IPS-18a (cell line): ENCODE measurements at regions not wholly inside any gene's neighbourhood (a gene's known extent, or its start where the extent isn't known, plus 50 kb on each side); places are given as distances from the start of the nearest gene placed in this dataset.
A peak's percentile ranks its signal among the peaks of the same experiment; 100 is the strongest.

Source experiments
- H3K27ac ChIP-seq: one replicate; pipeline ENCODE4 v1.5.1; 2013; ENCODE audit warnings: low read length
- H3K27me3 ChIP-seq: one replicate; pipeline ENCODE4 v1.6.1; 2013; ENCODE audit warnings: mild to moderate bottlenecking, low read length; ENCODE audit not compliant: control insufficient read depth, insufficient read depth
- H3K36me3 ChIP-seq: one replicate; pipeline ENCODE4 v1.6.1; 2013; ENCODE audit warnings: low read depth, low read length; ENCODE audit not compliant: control insufficient read depth
- H3K4me1 ChIP-seq: one replicate; pipeline ENCODE4 v1.6.1; 2013; ENCODE audit warnings: low read depth, low read length; ENCODE audit not compliant: control insufficient read depth
- H3K4me3 ChIP-seq: one replicate; pipeline ENCODE4 v1.5.1; 2013; ENCODE audit warnings: low read length
- H3K9ac ChIP-seq: one replicate; pipeline ENCODE4 v1.6.1; 2013; ENCODE audit warnings: mild to moderate bottlenecking, low read length, moderate library complexity
- H3K9me3 ChIP-seq: one replicate; pipeline ENCODE4 v1.6.1; 2013; ENCODE audit warnings: low read depth, low read length; ENCODE audit not compliant: control insufficient read depth

DNA sequence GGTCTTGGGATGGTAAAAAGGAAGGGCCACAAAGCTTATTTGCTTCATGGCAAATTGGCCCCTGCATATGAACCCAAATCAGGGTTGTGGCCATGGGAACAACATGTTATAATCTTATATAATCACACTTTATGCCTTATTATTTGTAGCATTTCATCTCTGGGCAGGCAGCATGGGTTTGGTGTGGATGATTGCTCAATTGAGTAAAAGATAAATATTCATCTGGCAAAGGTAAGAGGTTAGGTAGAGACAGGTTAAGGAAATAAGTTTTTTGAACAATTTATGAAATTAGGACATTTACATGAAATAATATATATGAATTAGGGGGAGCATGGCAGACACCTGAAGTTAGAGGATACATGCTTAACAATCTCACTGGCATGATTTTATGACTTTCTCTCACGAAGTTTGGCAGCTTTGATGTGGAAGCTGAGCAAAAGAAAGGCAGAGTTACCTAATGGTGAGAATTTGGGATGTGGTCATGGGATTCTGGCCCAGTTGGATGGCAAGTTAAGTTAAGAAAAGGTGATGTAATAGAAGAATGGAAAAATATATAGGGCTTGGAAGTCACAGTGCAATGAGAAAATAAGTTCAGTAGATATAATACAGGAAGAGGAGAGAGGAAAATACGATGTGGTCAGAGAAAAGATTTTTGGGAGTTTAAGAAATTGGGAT is 88.1 kb upstream of the FAM3C start:
- no peaks in the 10 kb centered on the region for H3K9me3 ChIP-seq
- no peak overlapping the region for H3K4me3 ChIP-seq
- no peak overlapping the region for H3K9ac ChIP-seq
- no peaks in the 10 kb centered on the region for H3K27me3 ChIP-seq
- H3K36me3 ChIP-seq, result no peaks in the 10 kb centered on the region
- no peak overlapping the region for H3K27ac ChIP-seq
- H3K4me1 ChIP-seq, result peaks cover 28% of the 10 kb centered on the region

DNA sequence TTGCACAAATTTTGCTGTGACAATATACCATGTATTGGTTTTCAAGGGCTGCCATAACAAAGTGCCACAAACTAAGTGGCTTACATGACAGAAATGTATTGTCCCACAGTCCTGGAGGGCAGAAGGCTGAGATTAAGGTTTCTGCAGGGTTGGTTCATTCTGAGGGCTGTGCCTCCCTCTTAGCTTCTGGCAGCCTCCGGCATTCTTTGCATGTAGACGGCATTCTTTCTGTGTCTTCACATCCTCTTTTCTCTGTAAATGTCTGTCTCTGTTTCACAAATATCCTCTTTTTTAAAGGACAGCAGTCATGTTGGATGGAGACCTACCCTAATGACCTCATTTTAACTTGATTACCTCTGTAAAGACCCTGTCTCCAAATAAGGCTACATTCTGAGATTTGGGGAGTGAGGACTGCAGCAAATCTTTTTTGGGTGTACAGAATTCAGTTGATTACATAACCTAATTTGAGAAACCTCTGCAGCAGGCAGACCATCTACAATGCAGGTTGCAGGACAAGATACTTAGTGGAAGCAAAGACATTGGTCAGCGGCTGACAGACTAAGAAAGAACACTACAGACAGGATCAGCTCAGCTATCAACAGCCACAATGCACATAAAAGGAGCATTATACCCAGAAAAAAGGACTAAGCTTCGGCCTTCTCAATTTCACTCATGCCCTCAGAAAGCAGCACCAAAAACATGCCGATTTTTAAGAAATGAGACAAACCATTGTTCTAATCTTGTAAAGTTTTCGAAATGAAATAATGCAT is 84.6 kb upstream of the FAM3C start:
- H3K36me3 ChIP-seq, result no peaks in the 10 kb centered on the region
- H3K4me3 ChIP-seq, result peak overlapping the region; percentile 31
- H3K4me1 ChIP-seq, result peaks cover 24% of the 10 kb centered on the region
- no peak overlapping the region for H3K9ac ChIP-seq
- no peaks in the 10 kb centered on the region for H3K9me3 ChIP-seq
- no peaks in the 10 kb centered on the region for H3K27me3 ChIP-seq
- no peak overlapping the region for H3K27ac ChIP-seq

DNA sequence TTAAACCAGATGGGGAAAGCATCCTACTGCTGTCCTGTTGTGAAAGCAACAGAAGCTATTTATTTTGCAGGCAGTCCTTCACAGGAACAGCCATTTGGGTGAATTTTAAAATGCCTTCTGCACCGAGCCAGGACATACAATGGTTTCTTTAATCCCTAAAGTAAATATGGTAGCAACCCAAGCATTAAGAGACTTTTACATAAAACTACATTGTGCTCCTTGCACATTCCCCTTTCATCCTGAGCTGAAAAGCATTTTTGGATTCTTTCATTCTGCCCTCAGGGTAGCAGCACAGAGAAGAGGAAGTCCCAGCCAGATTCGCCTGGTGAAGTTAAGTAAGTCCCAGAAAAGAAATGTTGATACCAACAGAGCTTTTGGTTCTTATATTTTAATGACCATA is 84.0 kb upstream of the FAM3C start:
- no peaks in the 10 kb centered on the region for H3K27me3 ChIP-seq
- peak overlapping the region; percentile 31 for H3K4me3 ChIP-seq
- no peaks in the 10 kb centered on the region for H3K36me3 ChIP-seq
- no peak overlapping the region for H3K9ac ChIP-seq
- H3K4me1 ChIP-seq, result peaks cover 24% of the 10 kb centered on the region
- no peak overlapping the region for H3K27ac ChIP-seq
- H3K9me3 ChIP-seq, result no peaks in the 10 kb centered on the region

DNA sequence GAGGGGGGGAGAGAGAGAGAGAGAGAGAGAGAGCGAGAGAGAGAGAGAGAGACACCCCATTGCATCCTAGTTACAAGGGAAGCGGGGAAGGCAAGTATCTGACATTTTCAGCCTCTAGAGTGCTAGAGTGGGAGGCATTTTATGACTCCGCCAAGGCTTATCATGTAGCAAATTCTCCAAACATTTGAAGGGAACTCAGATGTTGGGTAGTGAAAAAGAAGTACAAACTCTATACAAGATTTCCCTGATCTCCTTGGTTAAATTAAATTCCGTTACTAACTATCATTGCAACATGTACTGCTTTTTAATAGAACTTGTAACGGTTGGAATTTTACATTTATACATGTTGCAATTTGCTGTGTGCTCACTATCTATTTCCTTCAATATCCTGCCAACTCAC is 83.4 kb upstream of the FAM3C start:
- Histone ChIP-seq H3K27ac (no peak overlapping the region), H3K9me3 (no peaks in the 10 kb centered on the region), H3K4me3 (no peak overlapping the region), H3K36me3 (no peaks in the 10 kb centered on the region), H3K4me1 (peaks cover 24% of the 10 kb centered on the region), H3K9ac (no peak overlapping the region), H3K27me3 (no peaks in the 10 kb centered on the region)

DNA sequence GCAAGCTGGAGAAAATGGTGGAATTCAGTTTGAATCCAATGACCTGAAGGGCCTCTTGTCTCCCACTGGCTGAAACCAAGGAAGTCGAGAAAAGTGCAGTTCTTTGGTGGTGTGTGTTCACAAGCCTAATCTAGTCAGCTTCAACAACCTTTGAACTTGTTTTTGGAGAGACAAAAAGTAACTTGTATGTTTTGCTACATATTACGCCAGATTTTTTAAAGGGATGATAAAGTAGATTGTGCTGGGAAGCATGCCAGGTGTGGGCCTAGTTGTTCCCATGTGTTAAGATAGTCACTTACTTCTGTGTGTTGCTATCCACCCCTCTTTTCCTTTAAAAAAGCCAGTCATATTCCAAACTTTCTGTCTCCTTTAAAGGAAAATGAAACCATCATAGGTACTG is 79.7 kb upstream of the FAM3C start:
- no peak overlapping the region for H3K4me3 ChIP-seq
- no peaks in the 10 kb centered on the region for H3K36me3 ChIP-seq
- H3K9me3 ChIP-seq, result no peaks in the 10 kb centered on the region
- no peaks in the 10 kb centered on the region for H3K27me3 ChIP-seq
- H3K9ac ChIP-seq, result no peak overlapping the region
- H3K27ac ChIP-seq, result no peak overlapping the region
- H3K4me1 ChIP-seq, result peaks cover 21% of the 10 kb centered on the region

DNA sequence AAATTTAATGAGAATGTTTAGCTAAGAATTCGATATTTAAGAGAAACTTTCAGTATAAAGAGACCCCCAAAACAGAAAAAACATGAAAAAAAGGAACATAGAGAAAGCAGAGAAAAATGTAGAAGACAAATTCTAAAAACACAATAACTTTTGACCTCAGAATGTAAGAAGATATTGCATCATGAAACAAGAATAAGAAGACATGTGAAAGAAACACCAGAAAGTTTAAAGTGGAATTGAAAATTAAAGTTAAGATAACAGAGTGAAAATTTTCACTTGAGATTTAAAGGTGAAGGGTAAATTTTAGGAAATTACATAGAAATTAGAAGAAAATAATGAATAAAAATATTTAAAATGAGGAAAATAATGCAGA is 78.2 kb upstream of the FAM3C start:
- Histone ChIP-seq H3K27me3 (no peaks in the 10 kb centered on the region), H3K27ac (no peak overlapping the region), H3K9me3 (no peaks in the 10 kb centered on the region), H3K4me1 (peaks cover 6% of the 10 kb centered on the region), H3K9ac (no peak overlapping the region), H3K4me3 (no peak overlapping the region), H3K36me3 (no peaks in the 10 kb centered on the region)

DNA sequence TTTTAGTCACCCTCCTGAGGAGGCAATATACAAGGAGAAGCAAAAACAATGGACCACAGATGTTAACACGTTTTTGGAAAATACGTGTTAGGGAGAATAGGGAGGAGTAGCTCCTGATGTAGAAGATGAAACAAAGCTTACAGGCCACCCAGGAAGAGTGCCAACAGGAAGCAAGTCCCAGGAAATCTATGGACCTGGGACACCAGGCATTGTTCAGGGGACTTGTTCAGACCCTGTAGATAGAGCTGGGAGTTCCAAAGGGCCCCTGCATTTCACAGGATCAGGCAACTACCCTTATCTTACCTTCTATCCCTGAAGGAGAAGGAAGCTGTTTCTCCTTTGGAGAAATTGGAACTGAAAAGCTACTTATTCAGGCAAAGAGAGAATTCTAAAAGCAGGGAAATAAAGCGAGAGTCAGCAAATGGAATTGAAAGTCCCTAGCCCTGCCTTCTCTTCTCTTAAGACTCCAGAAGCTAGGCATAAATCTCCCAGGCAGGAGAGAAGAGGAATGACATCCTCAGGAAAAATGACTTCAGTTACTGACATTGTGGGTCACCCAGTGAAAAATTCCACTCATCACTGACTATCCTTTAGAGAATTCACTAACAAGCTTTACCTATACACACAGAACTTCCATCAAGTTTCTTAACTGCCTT is 77.7 kb upstream of the FAM3C start:
- H3K27me3 ChIP-seq, result no peaks in the 10 kb centered on the region
- H3K4me1 ChIP-seq, result peaks cover 6% of the 10 kb centered on the region
- no peak overlapping the region for H3K9ac ChIP-seq
- H3K4me3 ChIP-seq, result no peak overlapping the region
- H3K9me3 ChIP-seq, result no peaks in the 10 kb centered on the region
- no peaks in the 10 kb centered on the region for H3K36me3 ChIP-seq
- H3K27ac ChIP-seq, result no peak overlapping the region

DNA sequence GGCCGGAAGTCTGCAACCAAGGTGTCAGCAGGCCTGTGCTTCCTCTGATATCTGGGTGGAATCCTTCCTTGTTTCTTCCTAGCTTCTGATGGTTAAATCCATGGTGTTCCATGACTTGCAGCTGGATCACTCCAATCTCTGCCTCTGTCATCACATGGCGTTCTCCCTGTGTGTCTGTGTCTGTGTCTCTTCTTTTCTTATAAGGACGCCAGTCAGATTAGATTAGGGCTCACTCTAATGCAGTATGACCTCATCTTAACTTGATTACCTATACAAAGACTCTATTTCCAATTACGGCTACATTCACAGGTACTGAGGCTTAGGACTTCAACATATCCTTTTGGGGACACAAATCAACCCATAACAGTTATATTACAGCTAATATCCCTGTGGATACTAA is 70.3 kb upstream of the FAM3C start:
- no peak overlapping the region for H3K4me3 ChIP-seq
- no peak overlapping the region for H3K9ac ChIP-seq
- H3K9me3 ChIP-seq, result no peaks in the 10 kb centered on the region
- no peaks in the 10 kb centered on the region for H3K36me3 ChIP-seq
- H3K27me3 ChIP-seq, result no peaks in the 10 kb centered on the region
- peaks cover 6% of the 10 kb centered on the region for H3K4me1 ChIP-seq
- H3K27ac ChIP-seq, result no peak overlapping the region

DNA sequence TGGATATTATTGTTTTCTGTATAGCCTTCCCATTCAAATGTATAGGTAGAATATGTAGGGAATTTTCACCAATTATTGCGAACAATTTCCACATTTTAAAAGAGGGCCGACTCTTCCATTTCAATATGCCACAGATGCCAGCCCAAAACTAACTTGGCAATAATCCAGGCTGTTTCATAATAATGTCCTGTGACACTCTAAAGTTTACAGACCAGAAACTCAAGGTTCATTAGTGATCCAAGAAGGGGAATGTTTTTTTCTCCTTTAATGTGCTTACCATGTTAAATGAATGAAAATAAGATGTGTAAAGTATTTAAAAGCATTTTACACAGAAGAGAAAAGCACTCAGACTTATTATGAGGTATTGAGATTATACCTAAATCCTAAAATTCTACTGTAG is 63.0 kb upstream of the FAM3C start:
- H3K27me3 ChIP-seq, result no peaks in the 10 kb centered on the region
- no peak overlapping the region for H3K9ac ChIP-seq
- no peak overlapping the region for H3K4me3 ChIP-seq
- H3K27ac ChIP-seq, result no peak overlapping the region
- H3K9me3 ChIP-seq, result no peaks in the 10 kb centered on the region
- peaks cover 6% of the 10 kb centered on the region for H3K4me1 ChIP-seq
- H3K36me3 ChIP-seq, result no peaks in the 10 kb centered on the region

DNA sequence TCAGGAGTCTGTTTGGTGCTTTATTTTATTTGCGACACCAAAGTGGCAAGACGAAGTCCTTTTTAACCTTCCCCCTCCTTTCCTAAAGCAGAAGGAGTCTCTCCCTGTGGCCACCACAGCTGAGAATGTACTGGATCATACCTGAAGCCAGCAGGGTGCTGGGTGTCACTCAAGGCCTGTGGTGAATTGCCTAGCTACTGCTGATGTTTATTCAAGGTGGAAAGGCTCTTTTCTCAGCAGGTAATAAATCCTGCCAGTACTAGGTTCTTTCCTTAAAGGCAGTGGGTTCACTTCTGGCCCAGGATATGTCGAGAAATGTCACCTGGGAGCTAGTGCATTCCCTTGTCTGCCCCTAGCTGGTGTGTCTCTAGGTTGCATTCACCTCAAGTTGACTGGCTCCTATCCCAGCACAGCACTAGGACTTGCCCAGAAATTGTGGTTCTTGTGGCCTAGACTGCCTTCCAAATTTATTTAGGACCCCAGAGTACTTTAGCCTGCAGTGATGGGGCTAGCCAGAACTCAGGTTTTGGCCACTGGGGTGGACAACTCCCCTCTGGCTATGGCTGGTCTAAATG is 60.8 kb upstream of the FAM3C start:
- no peak overlapping the region for H3K27ac ChIP-seq
- no peaks in the 10 kb centered on the region for H3K36me3 ChIP-seq
- peaks cover 3% of the 10 kb centered on the region for H3K4me1 ChIP-seq
- no peak overlapping the region for H3K4me3 ChIP-seq
- no peaks in the 10 kb centered on the region for H3K27me3 ChIP-seq
- no peak overlapping the region for H3K9ac ChIP-seq
- H3K9me3 ChIP-seq, result no peaks in the 10 kb centered on the region

DNA sequence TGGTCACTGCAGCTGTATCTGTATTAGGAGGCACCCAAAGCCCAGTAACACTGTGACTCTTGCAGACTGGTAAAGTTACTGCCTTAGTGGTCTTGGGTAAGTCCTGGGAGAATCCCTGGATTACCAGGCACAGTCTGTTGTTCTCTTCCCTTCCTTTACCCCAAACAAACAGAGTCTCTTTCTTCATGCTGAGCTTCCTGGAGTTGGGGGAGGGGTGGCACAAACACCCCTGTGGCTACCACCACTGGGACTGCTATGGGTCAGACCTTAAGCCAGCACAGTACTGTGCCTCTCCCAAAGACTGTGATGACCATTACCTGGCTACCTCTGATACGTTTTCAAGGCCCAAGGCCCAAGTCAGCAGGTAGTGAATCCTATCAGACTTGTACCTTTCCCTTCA is 59.9 kb upstream of the FAM3C start:
- no peaks in the 10 kb centered on the region for H3K27me3 ChIP-seq
- no peaks in the 10 kb centered on the region for H3K9me3 ChIP-seq
- no peak overlapping the region for H3K4me3 ChIP-seq
- no peaks in the 10 kb centered on the region for H3K36me3 ChIP-seq
- no peak overlapping the region for H3K9ac ChIP-seq
- H3K27ac ChIP-seq, result no peak overlapping the region
- no peaks in the 10 kb centered on the region for H3K4me1 ChIP-seq
